HCT116 (cell line): ENCODE measurements at regions not wholly inside any gene's neighbourhood (a gene's known extent, or its start where the extent isn't known, plus 50 kb on each side); places are given as distances from the start of the nearest gene placed in this dataset.

ENCODE experiments used
- CBX3 ChIP-seq: IDR thresholded peaks from 2 replicates; pipeline ENCODE4 v1.6.1; 2012; ENCODE audit warnings: low read depth
- CEBPB ChIP-seq: IDR thresholded peaks from 2 replicates; pipeline ENCODE4 v1.6.1; 2012; ENCODE audit warnings: low read depth
- CTCF ChIP-seq, 3 experiments: fragments of 200-600 bp in 1 of 3; sonication (generic) in 1 of 3; IDR thresholded peaks in 2 of 3; conservative IDR thresholded peaks in 1 of 3; 2 replicates each; pipeline ENCODE4 v1.5.1; 2012 to 2017; ENCODE audit warnings: low read depth in 2 of 3, low read length in 2 of 3, antibody characterized with exemption in 1 of 3, borderline replicate concordance in 1 of 3, control low read depth in 1 of 3, mild to moderate bottlenecking in 1 of 3, mixed read lengths in 1 of 3, mixed run types in 1 of 3, moderate library complexity in 1 of 3; ENCODE audit not compliant: insufficient read depth in 1 of 3
- EGR1 ChIP-seq: IDR thresholded peaks from 2 replicates; pipeline ENCODE4 v1.6.1; 2012; ENCODE audit warnings: low read depth
- EZH2 ChIP-seq: fragments of 200-600 bp; sonication (generic); IDR thresholded peaks from 2 replicates; pipeline ENCODE4 v1.6.1; 2017; ENCODE audit warnings: antibody characterized with exemption, mixed run types
- JUND ChIP-seq: IDR thresholded peaks from 2 replicates; pipeline ENCODE4 v1.6.1; 2012
- MAX ChIP-seq: IDR thresholded peaks from 2 replicates; pipeline ENCODE4 v1.6.1; 2012
- POLR2A ChIP-seq: IDR thresholded peaks from 2 replicates; pipeline ENCODE4 v1.7.0; 2011; ENCODE audit warnings: borderline replicate concordance; ENCODE audit not compliant: insufficient read depth, insufficient read length; ENCODE audit errors: extremely low read depth
- POLR2AphosphoS5 ChIP-seq: IDR thresholded peaks from 2 replicates; pipeline ENCODE4 v1.6.1; 2011; ENCODE audit warnings: mild to moderate bottlenecking, low read depth, low read length, moderate library complexity
- RAD21 ChIP-seq: IDR thresholded peaks from 2 replicates; pipeline ENCODE4 v1.6.1; 2012; ENCODE audit warnings: low read depth, mild to moderate bottlenecking
- REST ChIP-seq: IDR thresholded peaks from 2 replicates; pipeline ENCODE4 v1.6.1; 2012; ENCODE audit warnings: low read depth

- TF ChIP-seq JUND = no peak
- no peak for TF ChIP-seq CTCF (IDR thresholded peaks at IDR 0.05 in 2 of 3, conservative IDR thresholded peaks at IDR 0.05 in 1 of 3; ENCODE audit: borderline replicate concordance in 1 of 3, insufficient read depth in 1 of 3, low read depth in 2 of 3, low read length in 2 of 3)
- TF ChIP-seq EZH2 = no peak
- TF ChIP-seq POLR2A = no peak
- TF ChIP-seq MAX = no peak
- no peak for TF ChIP-seq RAD21
- no peak for TF ChIP-seq EGR1
- no peak for TF ChIP-seq CEBPB
- TF ChIP-seq POLR2AphosphoS5 = no peak
- no peak for TF ChIP-seq CBX3
- no peak for TF ChIP-seq REST
These were observed 270.3 kb downstream of the HTR7 start for GRCh38 chr10:90587561-90587960.
